ENCODE measurements at regions not wholly inside any gene's neighbourhood (a gene's known extent, or its start where the extent isn't known, plus 50 kb on each side); places are given as distances from the start of the nearest gene placed in this dataset.

DNA sequence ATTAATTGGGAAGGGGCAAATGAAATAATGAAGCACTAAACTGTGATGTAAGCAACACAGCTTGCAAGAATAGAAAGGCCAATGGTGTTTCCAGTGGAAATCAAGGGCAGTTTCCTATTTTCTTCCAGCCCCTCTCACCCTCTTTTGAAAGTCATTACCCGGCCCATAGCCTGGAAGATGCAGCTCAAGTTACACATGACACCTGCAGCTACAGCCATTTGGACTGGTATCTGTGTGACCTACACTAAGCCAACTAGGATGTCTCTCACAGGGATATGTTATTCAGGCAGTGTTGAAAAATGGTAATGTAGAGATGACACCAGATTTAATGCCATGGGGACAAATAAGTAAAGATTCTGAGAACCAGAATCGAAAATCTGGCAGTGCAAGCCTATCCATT is 439.4 kb upstream of the ZNF462 start:
- DNase-seq = no peak

DNA sequence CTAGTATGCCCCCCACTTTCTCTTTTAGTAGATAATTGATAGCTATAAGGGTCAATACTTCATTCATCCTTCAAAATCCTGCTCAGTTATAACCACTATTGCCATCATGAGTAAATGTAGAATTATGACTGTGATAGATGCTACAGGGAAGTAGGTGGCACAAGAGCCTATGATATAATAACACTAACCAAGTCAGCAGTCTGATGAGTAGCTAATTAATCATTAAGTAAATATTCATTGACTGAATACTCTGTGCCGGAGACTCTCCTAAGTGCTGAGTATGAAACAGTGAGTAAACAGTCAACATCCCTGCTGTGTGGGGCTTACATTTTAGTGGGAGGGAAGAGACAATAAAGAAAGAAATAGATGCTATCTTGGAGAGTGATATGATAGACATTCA is 430.3 kb upstream of the ZNF462 start:
- ATAC-seq (no peak), DNase-seq (no peak)
- Histone ChIP-seq H3K27me3 (ENCODE audit: insufficient read depth in 3 of 3, low read length in 2 of 3) (no peaks in the 10 kb centered on the region), H3K4me1 (peaks cover 4% of the 10 kb centered on the region), H3K36me3 (ENCODE audit: insufficient read depth in 1 of 2, low read depth in 1 of 2) (no peaks in the 10 kb centered on the region), H3K9me3 (no peaks in the 10 kb centered on the region), H3K27ac (no peak overlapping the region), H3K4me3 (no peak overlapping the region)
- WGBS, 3 donors = 91 to 100% (median 97%) methylated on average over 1 of the region's 1 CpG
- TF ChIP-seq, protein P1, sequence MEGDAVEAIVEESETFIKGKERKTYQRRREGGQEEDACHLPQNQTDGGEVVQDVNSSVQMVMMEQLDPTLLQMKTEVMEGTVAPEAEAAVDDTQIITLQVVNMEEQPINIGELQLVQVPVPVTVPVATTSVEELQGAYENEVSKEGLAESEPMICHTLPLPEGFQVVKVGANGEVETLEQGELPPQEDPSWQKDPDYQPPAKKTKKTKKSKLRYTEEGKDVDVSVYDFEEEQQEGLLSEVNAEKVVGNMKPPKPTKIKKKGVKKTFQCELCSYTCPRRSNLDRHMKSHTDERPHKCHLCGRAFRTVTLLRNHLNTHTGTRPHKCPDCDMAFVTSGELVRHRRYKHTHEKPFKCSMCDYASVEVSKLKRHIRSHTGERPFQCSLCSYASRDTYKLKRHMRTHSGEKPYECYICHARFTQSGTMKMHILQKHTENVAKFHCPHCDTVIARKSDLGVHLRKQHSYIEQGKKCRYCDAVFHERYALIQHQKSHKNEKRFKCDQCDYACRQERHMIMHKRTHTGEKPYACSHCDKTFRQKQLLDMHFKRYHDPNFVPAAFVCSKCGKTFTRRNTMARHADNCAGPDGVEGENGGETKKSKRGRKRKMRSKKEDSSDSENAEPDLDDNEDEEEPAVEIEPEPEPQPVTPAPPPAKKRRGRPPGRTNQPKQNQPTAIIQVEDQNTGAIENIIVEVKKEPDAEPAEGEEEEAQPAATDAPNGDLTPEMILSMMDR (IDR thresholded peaks at IDR 0.05) = no peak
- intact Hi-C loops (cut with DNase I) = no loop called here

More for the DNA sequence above, 439.4 kb upstream of the ZNF462 start:
- intact Hi-C loops (cut with DNase I) = no loop called here
- no peaks in the 10 kb centered on the region for H3K27me3 ChIP-seq (ENCODE audit: insufficient read depth in 3 of 3, low read length in 2 of 3)
- H3K9me3 ChIP-seq = no peaks in the 10 kb centered on the region
- ATAC-seq = peak in 1 of 4 donors; percentile 64
- H3K27ac ChIP-seq = no peak overlapping the region
- 47 to 67% (median 49%) methylated on average over 2 of the region's 2 CpGs for WGBS, 3 donors
- no peak overlapping the region for H3K4me3 ChIP-seq
- no peaks in the 10 kb centered on the region for H3K4me1 ChIP-seq
- TF ChIP-seq, protein P1 (IDR thresholded peaks at IDR 0.05) = no peak
- H3K36me3 ChIP-seq (ENCODE audit: insufficient read depth in 1 of 2, low read depth in 1 of 2) = no peaks in the 10 kb centered on the region

DNA sequence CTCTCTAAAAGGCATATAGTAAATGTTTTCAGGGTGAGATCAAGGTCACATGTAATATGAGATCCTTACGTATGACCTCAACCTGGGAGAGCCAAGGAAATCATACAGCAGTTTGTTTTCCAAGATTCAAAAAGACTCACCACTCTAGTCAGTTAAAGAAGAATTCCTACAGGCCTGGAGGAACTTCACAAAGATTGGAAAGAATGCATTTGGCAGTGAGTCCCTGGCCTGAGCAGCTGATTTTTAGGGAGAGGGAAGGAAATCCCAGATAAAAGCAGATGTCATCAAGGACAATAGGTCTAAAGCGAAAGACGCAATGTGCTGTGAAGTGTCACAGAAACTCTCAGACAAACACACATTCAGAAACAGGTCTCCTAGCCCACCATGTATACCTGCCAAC is 424.0 kb upstream of the ZNF462 start:
- H3K36me3 ChIP-seq (ENCODE audit: insufficient read depth in 1 of 2, low read depth in 1 of 2) = no peaks in the 10 kb centered on the region
- DNase-seq (no peak), ATAC-seq (no peak)
- H3K9me3 ChIP-seq = no peaks in the 10 kb centered on the region
- no peaks in the 10 kb centered on the region for H3K27me3 ChIP-seq (ENCODE audit: insufficient read depth in 3 of 3, low read length in 2 of 3)
- intact Hi-C loops (cut with DNase I) = no loop called here
- peaks cover 7% of the 10 kb centered on the region for H3K4me1 ChIP-seq
- TF ChIP-seq, protein P1 (IDR thresholded peaks at IDR 0.05) = no peak
- no peak overlapping the region for H3K27ac ChIP-seq
- WGBS, 3 donors = 42 to 49% (median 49%) methylated on average over 3 of the region's 3 CpGs
- H3K4me3 ChIP-seq = no peak overlapping the region

DNA sequence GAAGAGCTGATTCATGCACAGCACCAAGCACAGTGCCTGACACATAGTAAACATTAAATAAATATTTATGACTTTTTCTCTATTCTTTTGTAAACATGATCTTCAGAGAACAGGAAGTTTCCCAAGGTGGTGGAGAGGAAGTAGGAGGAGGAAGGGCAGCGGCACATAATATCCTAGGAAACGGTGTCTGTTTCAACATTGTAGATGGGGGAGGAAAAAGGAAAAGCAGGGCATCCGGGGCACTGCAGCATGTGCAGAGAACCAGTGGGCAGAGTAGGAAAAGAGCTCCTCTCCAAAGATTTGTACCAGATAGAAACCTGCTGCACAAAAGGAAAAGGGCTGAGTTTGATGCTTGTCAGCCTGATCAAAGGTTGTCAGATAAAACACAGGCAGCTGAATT is 421.7 kb upstream of the ZNF462 start:
- peaks cover 3% of the 10 kb centered on the region for H3K4me1 ChIP-seq
- ATAC-seq (no peak), DNase-seq (no peak)
- WGBS, 3 donors = 67 to 79% (median 67%) methylated on average over 3 of the region's 3 CpGs
- H3K9me3 ChIP-seq = no peaks in the 10 kb centered on the region
- no peak overlapping the region for H3K27ac ChIP-seq
- H3K4me3 ChIP-seq = no peak overlapping the region
- intact Hi-C loops (cut with DNase I) = no loop called here
- no peaks in the 10 kb centered on the region for H3K36me3 ChIP-seq (ENCODE audit: insufficient read depth in 1 of 2, low read depth in 1 of 2)
- TF ChIP-seq, protein P1 (IDR thresholded peaks at IDR 0.05) = no peak
- H3K27me3 ChIP-seq (ENCODE audit: insufficient read depth in 3 of 3, low read length in 2 of 3) = no peaks in the 10 kb centered on the region

DNA sequence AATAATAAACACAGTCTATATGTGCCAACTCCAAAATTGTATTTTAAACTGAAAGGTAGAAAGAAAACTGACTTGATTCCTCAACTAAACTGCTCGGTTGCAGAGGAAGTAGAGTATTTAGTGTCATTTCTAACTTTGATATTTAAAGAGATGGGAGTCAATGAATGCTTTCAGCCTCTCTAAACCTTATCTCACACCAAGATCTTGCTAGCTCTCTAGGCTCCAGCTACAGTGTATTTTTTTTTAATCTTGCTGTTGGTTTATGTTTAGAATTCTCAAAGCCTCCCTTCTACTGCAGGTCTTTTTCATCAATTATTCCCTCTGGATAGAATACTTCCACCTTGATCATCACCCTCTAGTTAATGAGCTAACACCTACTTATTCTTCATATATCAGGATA is 419.4 kb upstream of the ZNF462 start:
- H3K27me3 ChIP-seq (ENCODE audit: insufficient read depth in 3 of 3, low read length in 2 of 3) = no peaks in the 10 kb centered on the region
- H3K4me3 ChIP-seq = no peak overlapping the region
- WGBS, 3 donors = 66 to 71% (median 66%) methylated on average over 1 of the region's 1 CpG
- H3K4me1 ChIP-seq = peaks cover 3% of the 10 kb centered on the region
- no peaks in the 10 kb centered on the region for H3K9me3 ChIP-seq
- no peak overlapping the region for H3K27ac ChIP-seq
- TF ChIP-seq, protein P1 (IDR thresholded peaks at IDR 0.05) = no peak
- no peaks in the 10 kb centered on the region for H3K36me3 ChIP-seq (ENCODE audit: insufficient read depth in 1 of 2, low read depth in 1 of 2)
- ATAC-seq = no peak
- intact Hi-C loops (cut with DNase I) = no loop called here
- no peak for DNase-seq

Data from psoas muscle (tissue), 7 donors.